Muscle of arm (tissue), 1 donor: ENCODE measurements at regions not wholly inside any gene's neighbourhood (a gene's known extent, or its start where the extent isn't known, plus 50 kb on each side); places are given as distances from the start of the nearest gene placed in this dataset.

ENCODE experiments used
- DNase-seq: peaks from one replicate; pipeline ENCODE4 v3.0.0-alpha.2; 2013

- DNase-seq, result no peak
Measured at GRCh38 chr11:70725739-70726138, 327.4 kb downstream of the CTTN start.

- no peak for DNase-seq
Measured at GRCh38 chr11:70727021-70727420, 328.7 kb downstream of the CTTN start.

GRCh38 chr11:70727899-70728620 lies 329.7 kb downstream of the CTTN start:
- DNase-seq, result no peak

GRCh38 chr11:70729949-70730348 lies 331.6 kb downstream of the CTTN start:
- DNase-seq, result no peak

GRCh38 chr11:70730411-70730810 lies 332.1 kb downstream of the CTTN start:
- DNase-seq, result no peak

- no peak for DNase-seq
Measured at GRCh38 chr11:70731271-70732022, 333.1 kb downstream of the CTTN start.

GRCh38 chr11:70732023-70732880 lies 333.9 kb downstream of the CTTN start:
- no peak for DNase-seq

GRCh38 chr11:70732881-70733196 lies 334.5 kb downstream of the CTTN start:
- no peak for DNase-seq

- DNase-seq, result no peak
Measured at GRCh38 chr11:70733327-70734325, 335.3 kb downstream of the CTTN start.

GRCh38 chr11:70734379-70734778 lies 336.1 kb downstream of the CTTN start:
- no peak for DNase-seq

GRCh38 chr11:70734911-70735310 lies 336.6 kb downstream of the CTTN start:
- DNase-seq, result no peak

- no peak for DNase-seq
Measured at GRCh38 chr11:70735976-70736375, 337.6 kb downstream of the CTTN start.

GRCh38 chr11:70736461-70736860 lies 338.1 kb downstream of the CTTN start:
- no peak for DNase-seq

- no peak for DNase-seq
Measured at GRCh38 chr11:70736937-70737640, 338.8 kb downstream of the CTTN start.

- no peak for DNase-seq
Measured at GRCh38 chr11:70737816-70738630, 339.7 kb downstream of the CTTN start.

GRCh38 chr11:70738661-70739060 lies 340.3 kb downstream of the CTTN start:
- DNase-seq, result no peak

GRCh38 chr11:70739091-70739490 lies 340.8 kb downstream of the CTTN start:
- no peak for DNase-seq

GRCh38 chr11:70739811-70740487 lies 341.6 kb downstream of the CTTN start:
- DNase-seq, result no peak

- no peak for DNase-seq
Measured at GRCh38 chr11:70740488-70740851, 342.1 kb downstream of the CTTN start.
